Astrocyte (in vitro differentiated cells and primary cell): ENCODE measurements at regions not wholly inside any gene's neighbourhood (a gene's known extent, or its start where the extent isn't known, plus 50 kb on each side); places are given as distances from the start of the nearest gene placed in this dataset.

Experiments
- DNase-seq: peaks from one replicate; pipeline ENCODE4 v3.0.0-alpha.2; 2010; ENCODE audit warnings: low read depth
- FAIRE-seq: peaks from 2 replicates; lab custom pipeline; 2011; peaks lifted over from hg19 to GRCh38; lab: Jason Lieb, UNC
- H2AFZ ChIP-seq: 2 replicates; pipeline ENCODE4 v1.6.0; 2012; ENCODE audit warnings: low read depth, low read length, inconsistent platforms
- H3K27ac ChIP-seq: 2 replicates; pipeline ENCODE4 v1.5.1; 2011; ENCODE audit warnings: low read depth, low read length, inconsistent platforms
- H3K27me3 ChIP-seq: 2 replicates; pipeline ENCODE4 v1.6.0; 2011; ENCODE audit warnings: low read length, inconsistent platforms; ENCODE audit not compliant: insufficient read depth
- H3K36me3 ChIP-seq: 2 replicates; pipeline ENCODE4 v1.5.1; 2011; ENCODE audit warnings: low read length, inconsistent platforms; ENCODE audit not compliant: insufficient read depth
- H3K4me1 ChIP-seq: 2 replicates; pipeline ENCODE4 v1.5.1; 2011; ENCODE audit warnings: low read length, inconsistent platforms; ENCODE audit not compliant: insufficient read depth
- H3K4me2 ChIP-seq: 2 replicates; pipeline ENCODE4 v1.6.0; 2012; ENCODE audit warnings: low read length, inconsistent platforms
- H3K4me3 ChIP-seq: 2 replicates; pipeline ENCODE4 v1.5.1; 2011; ENCODE audit warnings: low read depth, mild to moderate bottlenecking, low read length, inconsistent platforms; ENCODE audit not compliant: insufficient read depth
- H3K79me2 ChIP-seq: 2 replicates; pipeline ENCODE4 v1.6.0; 2012; ENCODE audit warnings: mild to moderate bottlenecking, low read length, inconsistent platforms; ENCODE audit not compliant: insufficient read depth
- H3K9ac ChIP-seq: 2 replicates; pipeline ENCODE4 v1.6.0; 2012; ENCODE audit warnings: mild to moderate bottlenecking, low read length, inconsistent platforms
- H3K9me3 ChIP-seq: 2 replicates; pipeline ENCODE4 v1.5.1; 2012; ENCODE audit warnings: low read depth, mild to moderate bottlenecking, low read length, inconsistent platforms; ENCODE audit not compliant: insufficient read depth
- H4K20me1 ChIP-seq: 2 replicates; pipeline ENCODE4 v1.6.0; 2012; ENCODE audit warnings: low read length, inconsistent platforms; ENCODE audit not compliant: insufficient read depth
- H3K27ac Mint-ChIP-seq: one replicate; pipeline ENCODE4 v1.8.0; 2021; ENCODE audit warnings: mild to moderate bottlenecking, mixed read lengths; ENCODE audit not compliant: unreplicated experiment
- H3K27me3 Mint-ChIP-seq: one replicate; pipeline ENCODE4 v1.8.0; 2021; ENCODE audit warnings: low read depth, mixed read lengths; ENCODE audit not compliant: unreplicated experiment
- H3K36me3 Mint-ChIP-seq: one replicate; pipeline ENCODE4 v1.8.0; 2021; ENCODE audit warnings: low read depth, mixed read lengths; ENCODE audit not compliant: unreplicated experiment
- H3K4me1 Mint-ChIP-seq: one replicate; pipeline ENCODE4 v1.8.0; 2021; ENCODE audit warnings: low read depth, mixed read lengths; ENCODE audit not compliant: unreplicated experiment
- H3K4me3 Mint-ChIP-seq: one replicate; pipeline ENCODE4 v1.8.0; 2021; ENCODE audit warnings: mild to moderate bottlenecking, moderate library complexity, mixed read lengths; ENCODE audit not compliant: unreplicated experiment
- H3K9me3 Mint-ChIP-seq: one replicate; pipeline ENCODE4 v1.8.0; 2021; ENCODE audit warnings: mild to moderate bottlenecking, mixed read lengths; ENCODE audit not compliant: unreplicated experiment
- CTCF ChIP-seq: IDR thresholded peaks from 2 replicates; pipeline ENCODE4 v1.5.1; 2011; ENCODE audit warnings: low read depth, mild to moderate bottlenecking, inconsistent platforms, low read length, moderate library complexity; ENCODE audit not compliant: insufficient read depth
- EZH2 ChIP-seq: IDR thresholded peaks from 2 replicates; pipeline ENCODE4 v1.6.1; 2012; ENCODE audit warnings: mild to moderate bottlenecking, low read length, inconsistent platforms; ENCODE audit not compliant: insufficient read depth

- H4K20me1 ChIP-seq, result no peaks in the 10 kb centered on the region
- no peak overlapping the region for H3K27ac ChIP-seq
- no peak overlapping the region for H3K9ac ChIP-seq
- no peak overlapping the region for H3K4me3 ChIP-seq
- DNase-seq (no peak), FAIRE-seq (no peak)
- Mint-ChIP-seq H3K36me3 (no peaks in the 10 kb centered on the region), H3K9me3 (no peaks in the 10 kb centered on the region), H3K4me1 (no peaks in the 10 kb centered on the region), H3K27ac (no peak overlapping the region), H3K4me3 (no peak overlapping the region), H3K27me3 (peaks cover 3% of the 10 kb centered on the region)
- no peaks in the 10 kb centered on the region for H3K9me3 ChIP-seq
- H3K36me3 ChIP-seq, result no peaks in the 10 kb centered on the region
- no peak overlapping the region for H2AFZ ChIP-seq
- H3K79me2 ChIP-seq, result no peaks in the 10 kb centered on the region
- H3K4me1 ChIP-seq, result no peaks in the 10 kb centered on the region
- no peaks in the 10 kb centered on the region for H3K27me3 ChIP-seq
- TF ChIP-seq EZH2 (no peak), CTCF (no peak)
- H3K4me2 ChIP-seq, result no peak overlapping the region
These were observed 191.2 kb downstream of the CWF19L2 start for GRCh38 chr11:107266455-107266854.

GRCh38 chr11:107265591-107266121 is 192.0 kb downstream of the CWF19L2 start:
- Mint-ChIP-seq H3K4me3 (no peak overlapping the region), H3K27ac (no peak overlapping the region), H3K4me1 (no peaks in the 10 kb centered on the region), H3K36me3 (no peaks in the 10 kb centered on the region), H3K27me3 (peaks cover 3% of the 10 kb centered on the region), H3K9me3 (no peaks in the 10 kb centered on the region)
- Histone ChIP-seq H3K79me2 (no peaks in the 10 kb centered on the region), H3K9me3 (no peaks in the 10 kb centered on the region), H3K4me1 (no peaks in the 10 kb centered on the region), H3K4me2 (no peak overlapping the region), H3K9ac (no peak overlapping the region), H3K36me3 (no peaks in the 10 kb centered on the region), H3K27me3 (no peaks in the 10 kb centered on the region), H3K27ac (no peak overlapping the region), H4K20me1 (no peaks in the 10 kb centered on the region), H2AFZ (no peak overlapping the region), H3K4me3 (no peak overlapping the region)
- TF ChIP-seq CTCF, result no peak
- no peak for TF ChIP-seq EZH2
- DNase-seq (no peak), FAIRE-seq (no peak)

DNA sequence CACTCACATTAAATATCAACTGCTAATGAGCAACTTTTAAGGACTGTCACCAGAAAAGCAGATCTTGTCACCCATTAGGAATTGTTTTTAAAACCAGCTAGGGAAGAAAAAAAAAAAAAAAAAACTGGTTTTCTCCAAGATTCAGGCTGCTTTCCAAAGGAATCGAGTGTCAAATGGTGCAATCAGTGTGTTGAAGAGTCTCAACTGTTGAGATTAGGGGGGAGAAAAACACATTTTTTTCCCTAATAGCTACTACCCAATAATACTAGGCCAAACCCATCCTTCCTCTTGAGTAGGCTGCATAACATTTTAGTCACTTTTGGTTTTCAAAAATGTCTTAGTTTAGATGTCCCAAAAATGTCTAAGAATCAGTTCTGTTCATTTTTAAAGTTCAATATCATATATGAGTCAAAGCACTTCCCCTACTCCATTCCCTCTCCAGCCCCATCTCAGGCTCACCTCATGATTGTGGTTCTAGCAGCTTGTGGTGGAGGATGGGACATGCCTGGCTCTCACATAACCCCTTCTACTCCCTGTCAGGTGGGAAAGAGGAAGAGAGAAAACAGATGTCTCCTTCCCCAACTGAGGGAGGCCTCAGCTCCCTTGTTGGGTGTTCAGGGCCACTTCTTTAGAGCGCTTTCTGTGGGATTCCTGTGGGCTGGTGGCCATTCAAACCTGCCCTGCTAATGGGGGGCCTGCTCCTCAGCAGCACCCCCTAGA is 193.6 kb downstream of the CWF19L2 start:
- no peaks in the 10 kb centered on the region for H3K27me3 ChIP-seq
- H3K9me3 Mint-ChIP-seq, result no peaks in the 10 kb centered on the region
- H3K27ac Mint-ChIP-seq, result no peak overlapping the region
- H3K9me3 ChIP-seq, result no peaks in the 10 kb centered on the region
- no peak overlapping the region for H3K9ac ChIP-seq
- DNase-seq, result no peak
- no peaks in the 10 kb centered on the region for H3K36me3 Mint-ChIP-seq
- no peak overlapping the region for H3K27ac ChIP-seq
- no peaks in the 10 kb centered on the region for H4K20me1 ChIP-seq
- no peak overlapping the region for H3K4me2 ChIP-seq
- TF ChIP-seq CTCF (no peak), EZH2 (no peak)
- no peaks in the 10 kb centered on the region for H3K4me1 Mint-ChIP-seq
- peaks cover 3% of the 10 kb centered on the region for H3K27me3 Mint-ChIP-seq
- H2AFZ ChIP-seq, result no peak overlapping the region
- FAIRE-seq, result no peak
- no peaks in the 10 kb centered on the region for H3K4me1 ChIP-seq
- no peaks in the 10 kb centered on the region for H3K79me2 ChIP-seq
- no peaks in the 10 kb centered on the region for H3K36me3 ChIP-seq
- no peak overlapping the region for H3K4me3 ChIP-seq
- no peak overlapping the region for H3K4me3 Mint-ChIP-seq
